Fibroblast of lung (primary cell): ENCODE measurements at regions not wholly inside any gene's neighbourhood (a gene's known extent, or its start where the extent isn't known, plus 50 kb on each side); places are given as distances from the start of the nearest gene placed in this dataset.

ENCODE experiments used
- EZH2 ChIP-seq: IDR thresholded peaks from 2 replicates; pipeline ENCODE4 v1.5.1; 2012; ENCODE audit warnings: low read length, control low read depth, mild to moderate bottlenecking; ENCODE audit errors: missing control alignments
- TF ChIP-seq, protein P1 (sequence below), 2 donors: IDR thresholded peaks in 1 of 2; conservative IDR thresholded peaks in 1 of 2; 1 replicate in 1 of 2; 2 replicates in 1 of 2; pipeline ENCODE4 v1.5.1; 2011 to 2012; ENCODE audit warnings: low read length in 2 of 2, control low read depth in 1 of 2, inconsistent platforms in 1 of 2, low read depth in 1 of 2, mild to moderate bottlenecking in 1 of 2

DNA sequence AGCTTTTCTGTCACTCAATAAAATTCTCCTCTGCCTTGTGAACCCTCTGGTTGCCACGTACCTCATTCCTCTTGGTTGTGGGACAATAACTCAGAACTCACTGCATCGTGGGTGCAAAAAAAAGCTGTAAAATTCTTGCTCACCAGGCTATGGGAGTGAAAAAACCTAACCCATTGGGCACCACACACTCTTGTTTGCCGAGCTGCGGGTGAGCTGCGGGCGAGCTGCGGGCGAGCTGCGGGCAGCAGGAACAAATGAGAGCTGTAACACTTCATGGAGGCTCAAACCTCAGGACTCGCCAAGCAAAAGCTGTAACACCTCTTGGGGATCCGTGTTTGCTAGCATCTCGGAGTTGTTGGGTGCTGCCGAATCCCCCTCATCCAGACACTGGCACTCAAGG lies 641.3 kb upstream of the CHRM3 start:
- TF ChIP-seq, protein P1, sequence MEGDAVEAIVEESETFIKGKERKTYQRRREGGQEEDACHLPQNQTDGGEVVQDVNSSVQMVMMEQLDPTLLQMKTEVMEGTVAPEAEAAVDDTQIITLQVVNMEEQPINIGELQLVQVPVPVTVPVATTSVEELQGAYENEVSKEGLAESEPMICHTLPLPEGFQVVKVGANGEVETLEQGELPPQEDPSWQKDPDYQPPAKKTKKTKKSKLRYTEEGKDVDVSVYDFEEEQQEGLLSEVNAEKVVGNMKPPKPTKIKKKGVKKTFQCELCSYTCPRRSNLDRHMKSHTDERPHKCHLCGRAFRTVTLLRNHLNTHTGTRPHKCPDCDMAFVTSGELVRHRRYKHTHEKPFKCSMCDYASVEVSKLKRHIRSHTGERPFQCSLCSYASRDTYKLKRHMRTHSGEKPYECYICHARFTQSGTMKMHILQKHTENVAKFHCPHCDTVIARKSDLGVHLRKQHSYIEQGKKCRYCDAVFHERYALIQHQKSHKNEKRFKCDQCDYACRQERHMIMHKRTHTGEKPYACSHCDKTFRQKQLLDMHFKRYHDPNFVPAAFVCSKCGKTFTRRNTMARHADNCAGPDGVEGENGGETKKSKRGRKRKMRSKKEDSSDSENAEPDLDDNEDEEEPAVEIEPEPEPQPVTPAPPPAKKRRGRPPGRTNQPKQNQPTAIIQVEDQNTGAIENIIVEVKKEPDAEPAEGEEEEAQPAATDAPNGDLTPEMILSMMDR (conservative IDR thresholded peaks at IDR 0.05 in 1 of 2, IDR thresholded peaks at IDR 0.05 in 1 of 2; ENCODE audit: low read depth in 1 of 2, low read length in 2 of 2), result no peak
- no peak for TF ChIP-seq EZH2
